NT2/D1 (cell line): ENCODE measurements at regions not wholly inside any gene's neighbourhood (a gene's known extent, or its start where the extent isn't known, plus 50 kb on each side); places are given as distances from the start of the nearest gene placed in this dataset.

ENCODE experiments used
- DNase-seq: peaks from one replicate; pipeline ENCODE4 v3.0.0-alpha.2; 2011; ENCODE audit warnings: low read depth, low spot score
- H3K27me3 ChIP-seq: 2 replicates; pipeline ENCODE4 v1.6.0; 2011; ENCODE audit warnings: mild to moderate bottlenecking; ENCODE audit not compliant: insufficient read length, insufficient read depth
- H3K36me3 ChIP-seq: 2 replicates; pipeline ENCODE4 v1.6.1; 2011; ENCODE audit warnings: mild to moderate bottlenecking, low read length, mixed read lengths; ENCODE audit not compliant: insufficient read depth, insufficient read length
- H3K4me1 ChIP-seq: 2 replicates; pipeline ENCODE4 v1.5.1; 2011; ENCODE audit not compliant: insufficient read depth, insufficient read length
- H3K4me3 ChIP-seq: 2 replicates; pipeline ENCODE4 v1.5.1; 2011; ENCODE audit warnings: low read depth; ENCODE audit not compliant: insufficient read length
- H3K9ac ChIP-seq: 2 replicates; pipeline ENCODE4 v1.6.0; 2011; ENCODE audit warnings: low read depth; ENCODE audit not compliant: insufficient read length
- H3K9me3 ChIP-seq: 2 replicates; pipeline ENCODE4 v1.5.1; 2011; ENCODE audit warnings: mild to moderate bottlenecking, low read length; ENCODE audit not compliant: insufficient read depth
- SUZ12 ChIP-seq: IDR thresholded peaks from 2 replicates; pipeline ENCODE4 v1.6.1; 2011; ENCODE audit not compliant: insufficient read length, insufficient read depth; ENCODE audit errors: extremely low read depth
- YY1 ChIP-seq: IDR thresholded peaks from 2 replicates; pipeline ENCODE4 v1.6.1; 2011; ENCODE audit not compliant: insufficient read length, insufficient read depth
- ZNF274 ChIP-seq: IDR thresholded peaks from 2 replicates; pipeline ENCODE4 v1.6.1; 2011; ENCODE audit warnings: mild to moderate bottlenecking, low read depth, low read length

GRCh38 chr2:181397331-181397730 is 59.9 kb upstream of the ITGA4 start:
- H3K4me1 ChIP-seq = no peaks in the 10 kb centered on the region

GRCh38 chr2:181398000-181398399 is 59.2 kb upstream of the ITGA4 start:
- Histone ChIP-seq H3K9me3 (no peaks in the 10 kb centered on the region), H3K4me1 (no peaks in the 10 kb centered on the region), H3K9ac (no peak overlapping the region), H3K27me3 (peaks cover 4% of the 10 kb centered on the region), H3K4me3 (no peak overlapping the region), H3K36me3 (no peaks in the 10 kb centered on the region)
- no peak for TF ChIP-seq YY1
- TF ChIP-seq SUZ12 = no peak
- TF ChIP-seq ZNF274 = no peak
- DNase-seq = no peak

More at GRCh38 chr2:181397331-181397730, 59.9 kb upstream of the ITGA4 start:
- Histone ChIP-seq H3K27me3 (peaks cover 4% of the 10 kb centered on the region), H3K9me3 (no peaks in the 10 kb centered on the region), H3K36me3 (no peaks in the 10 kb centered on the region), H3K4me3 (no peak overlapping the region), H3K9ac (no peak overlapping the region)
- DNase-seq = no peak
- no peak for TF ChIP-seq SUZ12
- TF ChIP-seq YY1 = no peak
- no peak for TF ChIP-seq ZNF274

- Histone ChIP-seq H3K4me3 (no peak overlapping the region), H3K27me3 (peaks cover 4% of the 10 kb centered on the region), H3K9ac (no peak overlapping the region), H3K4me1 (no peaks in the 10 kb centered on the region), H3K36me3 (no peaks in the 10 kb centered on the region), H3K9me3 (no peaks in the 10 kb centered on the region)
- TF ChIP-seq SUZ12 = no peak
- no peak for TF ChIP-seq YY1
- no peak for TF ChIP-seq ZNF274
- no peak for DNase-seq
Measured at GRCh38 chr2:181399027-181399426, 58.2 kb upstream of the ITGA4 start.

GRCh38 chr2:181404472-181404871 is 52.7 kb upstream of the ITGA4 start:
- H3K9me3 ChIP-seq = no peaks in the 10 kb centered on the region
- peaks cover 4% of the 10 kb centered on the region for H3K27me3 ChIP-seq
- DNase-seq = no peak
- TF ChIP-seq SUZ12 = no peak
- no peak for TF ChIP-seq ZNF274
- no peak for TF ChIP-seq YY1
- H3K4me1 ChIP-seq = no peaks in the 10 kb centered on the region
- H3K36me3 ChIP-seq = no peaks in the 10 kb centered on the region
- no peak overlapping the region for H3K4me3 ChIP-seq
- no peak overlapping the region for H3K9ac ChIP-seq

GRCh38 chr2:181407171-181407570 is 50.0 kb upstream of the ITGA4 start:
- Histone ChIP-seq H3K4me3 (no peak overlapping the region), H3K4me1 (peaks cover 4% of the 10 kb centered on the region), H3K36me3 (no peaks in the 10 kb centered on the region), H3K9me3 (no peaks in the 10 kb centered on the region), H3K27me3 (no peaks in the 10 kb centered on the region), H3K9ac (no peak overlapping the region)
- TF ChIP-seq SUZ12 = no peak
- no peak for TF ChIP-seq ZNF274
- TF ChIP-seq YY1 = no peak
- no peak for DNase-seq
